Prostate gland (tissue), 2 donors: ENCODE measurements at regions not wholly inside any gene's neighbourhood (a gene's known extent, or its start where the extent isn't known, plus 50 kb on each side); places are given as distances from the start of the nearest gene placed in this dataset.

Source experiments
- DNase-seq: peaks from one replicate; pipeline ENCODE4 v3.0.0-alpha.2; 2019; ENCODE audit warnings: low spot score
- H3K27ac ChIP-seq, 2 donors: fragments of 200-600 bp; sonication (generic); 2 replicates each; pipeline ENCODE4 v1.5.1; 2017 to 2019
- H3K27me3 ChIP-seq: fragments of 200-600 bp; sonication (generic); replicated peaks from 2 replicates; pipeline ENCODE4 v1.5.1; 2019; ENCODE audit not compliant: insufficient read depth
- H3K36me3 ChIP-seq, 2 donors: fragments of 200-600 bp; sonication (generic); 1 replicate in 1 of 2; 2 replicates in 1 of 2; pipeline versions ENCODE4 v1.5.1 to v1.8.1; 2017 to 2019
- H3K4me1 ChIP-seq: fragments of 200-600 bp; sonication (generic); replicated peaks from 2 replicates; pipeline ENCODE4 v1.5.1; 2019
- H3K4me3 ChIP-seq, 2 donors: fragments of 200-600 bp; sonication (generic); 2 replicates each; pipeline ENCODE4 v1.5.1; 2017 to 2019
- H3K9me3 ChIP-seq: fragments of 200-600 bp; sonication (generic); 2 replicates; pipeline ENCODE4 v1.5.1; 2017
- CTCF ChIP-seq, 4 experiments: fragments of 200-600 bp in 2 of 4; fragments of 450-650 bp in 2 of 4; sonication (generic) in 2 of 4; IDR thresholded peaks; 1 replicate in 3 of 4; 2 replicates in 1 of 4; pipeline ENCODE4 v1.5.1; 2016 to 2019; ENCODE audit warnings: antibody characterized with exemption in 4 of 4, mild to moderate bottlenecking in 2 of 4, moderate library complexity in 2 of 4
- POLR2A ChIP-seq: fragments of 450-650 bp; IDR thresholded peaks from one replicate; pipeline ENCODE4 v1.6.1; 2016; ENCODE audit warnings: antibody characterized with exemption, mild to moderate bottlenecking
- POLR2AphosphoS5 ChIP-seq: sonication (generic); formaldehyde crosslinking; IDR thresholded peaks from one replicate; pipeline ENCODE4 v1.6.1; 2017; ENCODE audit warnings: antibody characterized with exemption
- whole genome bisulfite sequencing: methylation state at CpG from one replicate; pipeline ENCODE4 v1.1.5; 2018; 5-methylcytosine and 5-hydroxymethylcytosine counted together
- intact Hi-C: fragments of 100-400 bp; cut with DNase I; formaldehyde crosslinking; loops from one replicate; pipeline ENCODE4 v1.14.2; 2022

DNA sequence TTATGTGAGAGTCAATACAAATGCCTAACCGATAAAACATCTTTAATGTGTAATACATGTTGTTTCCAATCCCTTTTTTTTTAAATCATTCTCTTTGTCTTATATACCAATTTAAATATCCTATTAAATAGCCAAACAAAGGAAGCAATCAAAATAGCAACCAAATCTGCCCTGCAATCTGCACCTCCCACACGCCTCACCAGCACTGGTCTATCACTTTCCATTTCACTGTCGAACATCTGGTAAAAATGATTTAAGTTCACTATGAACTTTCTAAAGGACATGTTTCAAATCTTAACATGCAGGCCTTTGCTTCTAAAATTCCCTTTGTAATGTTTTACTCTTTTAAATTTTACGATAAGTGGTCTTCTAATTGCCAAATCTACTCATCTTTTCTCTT, 1305.5 kb upstream of the TENM4 start:
- TF ChIP-seq POLR2AphosphoS5: no peak
- no peak for TF ChIP-seq CTCF (IDR thresholded peaks at IDR 0.05)
- no peak for TF ChIP-seq POLR2A
- H3K4me3 ChIP-seq: no peak overlapping the region
- intact Hi-C loops: no loop called here
- no peaks in the 10 kb centered on the region for H3K36me3 ChIP-seq
- DNase-seq: no peak
- WGBS: 51% methylated on average over 4 of the region's 4 CpGs
- H3K4me1 ChIP-seq: no peaks in the 10 kb centered on the region
- no peaks in the 10 kb centered on the region for H3K27me3 ChIP-seq
- no peaks in the 10 kb centered on the region for H3K9me3 ChIP-seq
- no peak overlapping the region for H3K27ac ChIP-seq

- no peak for TF ChIP-seq POLR2A
- TF ChIP-seq CTCF (IDR thresholded peaks at IDR 0.05): no peak
- no peak for TF ChIP-seq POLR2AphosphoS5
- Histone ChIP-seq H3K9me3 (no peaks in the 10 kb centered on the region), H3K27ac (no peak overlapping the region), H3K4me1 (no peaks in the 10 kb centered on the region), H3K27me3 (no peaks in the 10 kb centered on the region), H3K36me3 (no peaks in the 10 kb centered on the region), H3K4me3 (no peak overlapping the region)
- no peak for DNase-seq
- WGBS: 96% methylated on average over 4 of the region's 4 CpGs
- intact Hi-C loops: no loop called here
Observed at GRCh38 chr11:80745416-80745815, 1304.6 kb upstream of the TENM4 start.

- WGBS: 61% methylated on average over 2 of the region's 2 CpGs
- TF ChIP-seq CTCF (IDR thresholded peaks at IDR 0.05) (no peak), POLR2A (no peak), POLR2AphosphoS5 (no peak)
- DNase-seq: no peak
- H3K9me3 ChIP-seq: no peaks in the 10 kb centered on the region
- H3K4me3 ChIP-seq: no peak overlapping the region
- no peak overlapping the region for H3K27ac ChIP-seq
- no peaks in the 10 kb centered on the region for H3K4me1 ChIP-seq
- no peaks in the 10 kb centered on the region for H3K27me3 ChIP-seq
- intact Hi-C loops: no loop called here
- H3K36me3 ChIP-seq: no peaks in the 10 kb centered on the region
Observed at GRCh38 chr11:80733790-80734189, 1293.0 kb upstream of the TENM4 start.

DNA sequence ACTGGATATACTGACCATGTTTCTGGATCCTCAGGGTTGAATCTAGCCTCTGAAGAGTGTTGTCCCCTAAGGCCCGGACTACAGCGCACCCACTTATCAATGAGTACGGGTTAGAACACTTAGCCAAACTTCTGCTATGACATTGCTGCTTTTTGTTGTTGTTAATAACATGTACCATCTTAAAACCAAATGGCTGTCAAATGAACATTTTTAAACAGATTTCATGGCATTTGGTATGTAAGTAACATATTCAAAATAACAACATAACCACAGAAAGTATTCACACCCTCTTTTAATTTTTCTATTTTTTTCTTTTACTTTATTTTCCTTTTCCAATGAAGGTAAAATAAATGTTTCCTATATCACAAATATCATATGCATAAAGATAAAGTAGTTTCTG, 1292.5 kb upstream of the TENM4 start:
- 95% methylated on average over 3 of the region's 3 CpGs for WGBS
- intact Hi-C loops: no loop called here
- Histone ChIP-seq H3K9me3 (no peaks in the 10 kb centered on the region), H3K27ac (no peak overlapping the region), H3K4me3 (no peak overlapping the region), H3K36me3 (no peaks in the 10 kb centered on the region), H3K4me1 (no peaks in the 10 kb centered on the region), H3K27me3 (no peaks in the 10 kb centered on the region)
- TF ChIP-seq POLR2AphosphoS5 (no peak), POLR2A (no peak), CTCF (IDR thresholded peaks at IDR 0.05) (no peak)
- DNase-seq: no peak

DNA sequence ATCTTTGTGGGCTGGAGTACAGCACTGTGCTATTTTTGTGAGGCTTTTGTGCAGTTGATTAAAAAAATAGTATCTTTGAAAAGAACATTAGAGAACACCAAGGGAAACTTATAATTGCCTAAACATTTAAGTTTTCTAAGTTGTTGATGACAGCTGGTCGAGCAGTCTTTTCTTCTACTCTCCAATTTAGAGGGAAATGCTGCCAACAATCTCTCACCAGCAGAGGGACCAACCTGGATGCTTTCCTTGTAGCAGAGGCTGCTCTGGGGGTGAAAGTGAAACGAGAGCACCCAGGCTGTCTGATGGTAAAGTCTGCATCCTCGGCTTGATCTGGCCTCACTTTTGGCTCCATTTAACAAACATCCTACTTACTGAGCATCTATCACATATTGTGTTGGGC, 1286.5 kb upstream of the TENM4 start:
- Histone ChIP-seq H3K9me3 (no peaks in the 10 kb centered on the region), H3K4me1 (no peaks in the 10 kb centered on the region), H3K27ac (no peak overlapping the region), H3K27me3 (no peaks in the 10 kb centered on the region), H3K4me3 (no peak overlapping the region), H3K36me3 (no peaks in the 10 kb centered on the region)
- intact Hi-C loops: no loop called here
- TF ChIP-seq CTCF (IDR thresholded peaks at IDR 0.05) (peak in 1 of 4 experiments; percentile 27), POLR2A (no peak)
- no peak for DNase-seq
- 24% methylated on average over 3 of the region's 3 CpGs for WGBS
